EL (cell line): ENCODE measurements at regions not wholly inside any gene's neighbourhood (a gene's known extent, or its start where the extent isn't known, plus 50 kb on each side); places are given as distances from the start of the nearest gene placed in this dataset.
A peak's percentile ranks its signal among the peaks of the same experiment; 100 is the strongest.

ENCODE experiments used
- DNase-seq: peaks from one replicate; pipeline ENCODE4 v3.0.0-alpha.2; 2016

DNA sequence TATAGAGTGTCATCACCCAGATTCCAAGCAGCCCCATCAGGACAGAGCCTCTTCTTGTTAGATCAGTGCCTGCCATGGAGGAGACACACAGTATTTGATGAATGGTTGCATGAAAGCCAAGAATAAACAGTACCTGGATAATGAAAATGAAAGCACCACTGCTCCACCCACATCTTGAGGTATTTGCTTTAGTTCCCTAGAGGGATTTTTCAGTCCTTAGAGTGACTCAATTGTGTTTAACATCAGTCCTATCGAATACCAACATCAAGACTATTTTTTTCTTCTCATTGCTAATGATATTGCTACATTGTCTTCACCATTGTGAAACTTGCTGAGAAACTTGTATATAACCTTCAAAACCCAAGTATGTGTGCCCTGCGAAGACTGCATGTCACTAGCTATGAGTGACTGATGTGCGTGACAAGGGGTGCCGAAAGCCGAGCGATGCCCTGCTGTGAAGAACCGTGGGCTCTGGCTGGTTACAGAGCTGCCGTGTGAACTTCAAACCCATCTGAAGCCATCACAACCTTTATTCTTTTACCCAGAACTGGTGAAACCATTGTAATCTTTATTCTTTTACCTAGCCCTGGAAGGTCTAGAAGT is 211.3 kb upstream of the FAT1 start:
- DNase-seq, result peak; percentile 4

- no peak for DNase-seq
Measured at GRCh38 chr4:186935901-186936300, 212.2 kb upstream of the FAT1 start.

GRCh38 chr4:186936496-186937375 is 213.1 kb upstream of the FAT1 start:
- DNase-seq, result peak; percentile 54

- no peak for DNase-seq
Measured at GRCh38 chr4:186939226-186939625, 215.6 kb upstream of the FAT1 start.

- no peak for DNase-seq
Measured at GRCh38 chr4:186939766-186940165, 216.1 kb upstream of the FAT1 start.

DNA sequence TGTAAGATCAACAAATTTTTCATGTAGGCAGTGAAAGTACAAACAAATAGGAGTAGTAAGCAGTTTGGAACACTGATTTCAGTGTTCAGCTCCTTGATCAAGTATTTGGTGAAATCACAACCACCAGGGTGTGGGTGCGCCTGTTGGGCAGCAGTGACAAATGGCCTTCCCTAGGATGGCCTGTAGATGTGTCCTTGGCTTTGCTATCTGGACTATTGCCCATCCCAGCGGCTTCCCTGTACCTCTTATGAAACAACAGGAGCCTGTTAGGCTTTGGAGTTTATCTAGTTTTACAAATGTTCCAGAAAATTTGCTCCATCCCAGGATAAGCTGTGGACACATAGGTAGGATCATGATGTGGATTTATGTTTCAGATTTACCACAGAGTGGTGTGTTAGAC is 216.8 kb upstream of the FAT1 start:
- DNase-seq, result no peak

GRCh38 chr4:186942758-186943377 is 219.2 kb upstream of the FAT1 start:
- peak; percentile 19 for DNase-seq

DNA sequence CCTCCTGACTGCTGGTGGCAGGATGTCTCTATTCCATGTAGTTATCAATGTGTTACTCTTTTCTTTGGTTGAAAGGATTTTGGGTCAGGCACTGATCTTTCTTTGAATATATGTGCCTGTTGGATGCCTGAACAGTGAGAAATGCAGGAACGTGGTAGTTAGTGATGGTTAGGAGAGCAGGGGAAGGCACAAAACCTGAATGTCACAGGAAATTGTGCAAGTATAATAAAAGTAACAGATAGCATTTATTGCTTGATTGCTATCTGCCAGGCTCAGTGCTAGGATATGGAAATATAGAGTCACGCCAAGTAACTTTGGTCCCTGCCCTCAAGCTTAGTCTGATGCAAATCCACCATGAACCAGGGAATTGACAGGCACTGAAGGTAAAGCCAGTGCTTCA is 219.8 kb upstream of the FAT1 start:
- no peak for DNase-seq

DNA sequence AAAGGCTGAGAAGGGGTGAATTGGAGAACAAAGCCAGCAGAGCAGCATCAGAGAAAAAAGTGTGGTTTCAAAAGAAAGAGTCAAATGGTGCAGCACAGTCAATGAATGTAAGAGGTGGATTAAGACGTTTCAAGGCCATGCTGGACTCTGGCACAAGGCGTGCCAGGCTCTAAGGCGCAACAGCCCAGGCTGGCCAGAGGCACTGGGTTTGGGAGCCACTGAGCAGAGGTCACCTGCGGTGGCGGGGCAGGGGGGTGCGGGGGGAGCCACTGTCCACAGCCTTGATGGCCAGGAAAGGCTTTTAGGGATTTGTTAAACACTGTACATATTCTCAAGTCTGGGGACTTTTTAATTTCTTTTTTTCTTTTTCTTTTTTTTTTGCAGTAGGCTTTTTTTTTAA is 222.5 kb upstream of the FAT1 start:
- DNase-seq, result no peak

GRCh38 chr4:186946682-186947294 is 223.1 kb upstream of the FAT1 start:
- DNase-seq, result peak; percentile 16

DNA sequence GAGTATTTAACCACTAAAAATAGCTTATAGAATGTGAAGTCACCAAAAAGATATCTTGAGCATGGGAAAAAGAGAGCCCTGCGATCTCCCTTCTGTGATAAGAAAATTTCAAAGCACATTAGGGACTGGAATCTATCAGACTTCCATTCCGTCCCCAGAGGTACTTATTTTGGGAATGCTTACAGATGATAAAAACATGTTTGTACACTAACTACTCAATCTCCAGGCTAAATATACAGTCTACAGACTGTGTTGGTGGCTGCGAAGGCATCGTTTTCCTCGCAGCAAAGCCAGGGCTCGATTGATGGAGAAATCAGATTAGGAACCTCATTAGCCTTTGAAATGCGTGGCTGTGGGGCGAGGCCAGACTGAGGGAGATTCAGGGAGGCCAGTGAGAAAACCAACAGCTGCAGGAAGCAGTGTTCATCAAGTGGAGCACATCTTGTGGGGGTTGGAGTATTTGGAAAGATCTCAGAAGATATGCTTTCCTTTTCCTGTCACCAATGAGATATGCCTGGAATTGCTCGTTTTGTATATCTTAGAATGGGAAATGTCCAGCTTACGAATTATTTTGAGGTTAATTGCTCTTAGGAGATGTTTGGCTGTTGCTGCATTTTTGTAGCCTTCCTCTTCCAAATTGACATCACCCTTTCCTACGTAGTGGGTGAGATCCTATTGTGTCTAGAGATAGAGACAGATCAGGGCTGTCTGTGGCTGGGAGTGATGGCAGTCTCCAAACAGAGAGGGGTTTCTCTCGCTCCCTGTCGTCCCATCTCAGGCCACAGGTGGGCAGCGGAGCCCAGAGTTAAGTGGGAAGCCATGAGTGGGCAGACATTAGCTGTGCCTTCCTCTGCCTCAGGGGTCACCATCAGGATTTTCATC is 224.9 kb upstream of the FAT1 start:
- peak; percentile 67 for DNase-seq

GRCh38 chr4:186949847-186950246 is 226.2 kb upstream of the FAT1 start:
- no peak for DNase-seq

DNA sequence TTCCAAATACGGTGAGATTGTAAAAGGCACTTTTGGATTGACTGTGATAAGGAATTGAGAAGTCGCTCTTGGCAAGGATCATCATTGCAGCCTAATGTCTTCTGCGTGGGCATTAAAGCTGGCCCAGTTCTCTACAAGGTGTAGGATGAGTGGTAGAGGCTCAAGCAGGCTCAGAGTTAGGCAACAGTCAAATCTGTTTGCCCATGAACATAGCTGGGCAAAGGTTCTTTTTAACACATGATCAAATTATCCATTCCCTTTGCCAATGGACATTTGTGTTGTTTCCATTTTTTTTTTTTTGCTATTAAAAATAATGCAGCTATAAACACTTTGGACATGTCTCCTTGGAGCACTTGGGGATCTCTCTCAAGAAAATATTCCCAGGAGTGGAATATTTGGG is 229.1 kb upstream of the FAT1 start:
- no peak for DNase-seq

DNA sequence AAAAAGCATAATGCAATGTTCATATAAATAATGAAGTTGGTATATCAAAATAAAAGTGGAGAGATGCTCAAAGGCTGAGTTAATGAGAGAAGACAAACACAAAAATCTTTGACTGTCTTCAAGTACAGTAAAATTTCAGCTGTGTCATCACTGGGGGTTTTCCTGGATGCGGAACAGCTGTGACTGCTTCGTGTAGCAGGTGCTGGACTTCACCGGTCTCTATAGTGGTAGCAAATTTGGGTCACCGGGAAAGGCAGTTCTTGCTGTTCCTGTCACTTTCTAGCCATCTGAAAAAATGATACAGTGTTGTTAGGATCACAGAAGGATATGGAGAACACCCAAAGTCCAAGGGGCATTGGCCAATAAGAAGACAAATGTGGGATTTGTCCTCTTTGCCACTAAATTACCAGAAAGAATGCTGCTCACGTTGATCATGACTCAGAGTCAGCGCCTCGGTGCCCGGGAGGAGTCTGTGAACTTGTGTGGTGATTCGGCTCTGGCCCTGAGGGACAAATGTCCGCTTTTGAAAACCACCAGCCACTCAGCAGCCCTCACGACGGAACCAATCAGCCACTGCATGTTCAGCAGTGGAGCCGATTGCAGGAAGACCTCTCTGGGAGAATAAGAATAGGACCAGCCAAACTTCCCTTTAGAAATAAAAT is 230.1 kb upstream of the FAT1 start:
- peak; percentile 18 for DNase-seq

GRCh38 chr4:186954509-186954908 is 230.9 kb upstream of the FAT1 start:
- no peak for DNase-seq

GRCh38 chr4:186954956-186955355 is 231.3 kb upstream of the FAT1 start:
- no peak for DNase-seq

- no peak for DNase-seq
Measured at GRCh38 chr4:186957952-186958555, 234.4 kb upstream of the FAT1 start.

GRCh38 chr4:186958726-186959350 is 235.2 kb upstream of the FAT1 start:
- no peak for DNase-seq

- no peak for DNase-seq
Measured at GRCh38 chr4:186979961-186980745, 256.5 kb upstream of the FAT1 start.

GRCh38 chr4:186981161-186981560 is 257.5 kb upstream of the FAT1 start:
- DNase-seq, result no peak
